ENCODE measurements at regions not wholly inside any gene's neighbourhood (a gene's known extent, or its start where the extent isn't known, plus 50 kb on each side); places are given as distances from the start of the nearest gene placed in this dataset.
"Not testable (repeated sequence)": the region's sequence is repeated elsewhere in the genome, so short reads cannot be mapped to it uniquely, and the experiment has no call there.

- DNase-seq (ENCODE audit: low read depth) = not testable (repeated sequence)
Measured at GRCh38 chr2:54031288-54031687, 60.5 kb upstream of the PSME4 start.

DNA sequence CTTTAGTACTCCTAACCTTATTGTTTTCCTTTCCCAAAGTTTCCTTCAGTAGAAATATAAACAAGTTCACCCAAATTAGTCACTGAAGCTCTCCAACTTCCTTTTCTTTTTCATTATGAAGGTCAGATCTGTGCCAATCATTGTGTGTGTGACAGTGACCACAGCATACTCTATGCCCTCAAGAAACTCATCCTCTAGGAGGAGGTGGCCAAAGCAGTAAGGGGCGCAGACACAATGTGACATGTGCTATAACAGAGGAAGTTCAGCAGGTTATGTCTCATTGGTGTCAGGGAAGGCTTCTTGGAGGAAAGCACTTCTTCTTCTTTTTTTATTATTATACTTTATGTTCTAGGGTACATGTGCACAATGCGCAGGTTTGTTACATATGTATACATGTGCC is 60.0 kb upstream of the PSME4 start:
- no peak for DNase-seq (ENCODE audit: low read depth)

- no peak for DNase-seq (ENCODE audit: low read depth)
Measured at GRCh38 chr2:54030396-54030741, 59.6 kb upstream of the PSME4 start.

- DNase-seq (ENCODE audit: low read depth) = no peak
Measured at GRCh38 chr2:54029721-54030395, 59.1 kb upstream of the PSME4 start.

DNA sequence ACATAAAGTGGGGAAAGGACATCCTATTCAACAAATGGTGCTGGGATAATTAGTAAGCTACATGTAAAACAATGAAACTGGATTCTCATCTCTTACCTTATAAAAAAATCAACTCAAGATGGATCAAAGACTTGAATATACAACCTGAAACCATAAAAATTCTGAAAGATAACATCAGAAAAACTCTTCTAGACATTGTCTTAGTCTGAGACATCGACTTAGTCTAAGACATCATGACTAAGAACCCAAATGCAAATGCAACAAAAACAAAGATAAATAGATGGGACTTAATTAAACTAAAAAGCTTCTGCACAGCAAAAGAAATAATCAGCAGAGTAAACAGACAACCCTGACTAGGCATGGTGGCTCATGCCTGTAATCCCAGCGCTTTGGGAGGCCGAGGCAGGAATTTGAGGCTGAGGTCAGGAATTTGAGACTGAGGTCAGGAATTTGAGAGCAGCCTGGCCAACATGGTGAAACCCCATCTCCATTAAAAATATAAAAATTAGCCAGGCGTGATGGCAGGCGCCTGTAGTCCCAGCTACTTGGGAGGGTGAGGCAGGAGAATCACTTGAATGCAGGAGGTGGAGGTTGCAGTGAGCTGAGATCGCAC is 54.8 kb upstream of the PSME4 start:
- not testable (repeated sequence) for DNase-seq (ENCODE audit: low read depth)

DNA sequence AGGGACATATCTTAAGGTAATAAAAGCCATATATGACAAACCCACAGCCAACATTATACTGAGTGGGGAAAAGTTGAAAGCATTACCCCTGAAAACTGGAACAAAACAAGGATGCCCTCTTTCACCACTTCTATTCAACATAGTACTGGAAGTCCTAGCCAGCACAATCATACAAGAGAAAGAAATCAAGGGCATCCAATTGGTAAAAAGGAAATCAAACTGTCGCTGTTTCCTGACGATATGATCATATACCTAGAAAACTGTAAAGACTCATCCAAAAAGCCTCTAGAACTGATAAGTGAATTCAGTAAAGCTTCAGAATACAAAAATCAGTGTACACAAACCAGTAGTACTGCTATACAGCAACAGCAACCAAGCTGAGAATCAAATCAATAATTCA is 53.8 kb upstream of the PSME4 start:
- DNase-seq (ENCODE audit: low read depth) = no peak

GRCh38 chr2:54021702-54022101 is 50.9 kb upstream of the PSME4 start:
- no peak for DNase-seq (ENCODE audit: low read depth)

DNA sequence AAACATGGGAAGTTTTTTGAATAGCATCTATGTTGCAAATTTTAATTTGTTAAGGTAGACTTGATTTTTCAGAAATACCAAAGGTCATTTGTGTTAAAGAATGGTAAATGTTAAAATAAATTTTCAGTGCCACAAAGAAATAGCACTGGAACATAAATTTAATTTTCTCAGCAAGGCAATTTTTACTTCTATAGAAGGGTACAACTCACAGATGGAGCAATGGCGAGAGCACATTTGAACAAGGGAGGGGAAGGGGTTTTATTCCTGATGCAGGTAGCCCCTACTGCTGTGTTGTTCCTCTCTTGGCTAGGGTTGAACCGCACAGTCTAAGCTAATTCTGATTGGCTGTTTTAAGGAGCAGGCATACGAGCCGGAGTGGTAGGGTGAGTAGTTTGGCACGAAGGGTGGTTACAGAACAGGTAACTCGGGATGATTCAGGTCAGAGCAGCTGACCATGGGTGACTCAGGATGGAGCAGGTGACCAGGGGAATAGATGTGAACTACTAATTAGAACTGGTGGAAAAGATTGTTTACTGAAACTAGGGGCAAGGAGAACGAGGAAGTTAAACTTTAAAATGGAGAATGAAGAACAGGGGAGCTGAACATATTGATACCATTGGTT is 50.1 kb upstream of the PSME4 start:
- no peak for DNase-seq (ENCODE audit: low read depth)

Measured in iris pigment epithelial cell (primary cell).